Embryonic facial prominence (tissue), 1 donor: ENCODE measurements at regions not wholly inside any gene's neighbourhood (a gene's known extent, or its start where the extent isn't known, plus 50 kb on each side); places are given as distances from the start of the nearest gene placed in this dataset.

Experiments used
- DNase-seq: peaks from one replicate; pipeline ENCODE4 v3.0.0-alpha.2; 2016; ENCODE audit errors: extremely low spot score

DNA sequence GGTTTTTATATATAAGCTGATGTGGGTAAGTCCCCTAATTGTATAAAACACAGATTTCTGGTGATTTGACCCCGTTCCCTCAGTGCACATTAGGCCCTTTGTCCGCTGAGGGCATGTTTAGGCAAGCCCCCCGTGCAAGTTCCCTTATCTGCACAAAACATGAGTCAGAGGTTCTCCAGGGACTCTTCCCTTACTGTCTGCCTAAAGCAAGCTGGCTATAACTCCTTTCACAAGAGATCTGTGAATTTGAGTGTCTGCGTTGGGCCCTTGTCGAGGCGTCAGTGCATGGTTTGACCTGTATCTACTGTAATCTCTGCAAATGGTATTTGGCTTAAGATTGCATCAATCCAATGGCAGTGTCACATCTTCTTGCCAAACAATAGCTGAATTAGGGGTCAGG is 712.8 kb downstream of the CDH8 start:
- DNase-seq: no peak

DNA sequence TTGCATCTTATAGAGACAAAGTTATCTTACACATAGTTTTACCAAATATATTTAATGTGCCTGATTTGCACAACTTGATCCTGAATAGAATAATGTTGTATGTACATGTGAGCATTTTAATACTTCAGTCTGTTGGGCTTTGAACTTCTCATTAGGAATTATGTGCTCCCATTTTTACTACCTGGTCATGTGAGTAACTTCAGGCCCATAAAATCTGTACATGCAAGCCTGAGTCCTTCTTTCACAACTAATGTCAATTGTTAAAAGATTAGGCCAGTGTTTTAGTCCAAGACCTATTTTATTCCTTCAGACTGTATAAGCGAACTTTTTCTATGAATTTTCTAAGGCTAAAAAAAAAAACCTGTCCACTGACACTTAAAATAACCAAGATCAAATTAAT is 715.4 kb downstream of the CDH8 start:
- no peak for DNase-seq

DNA sequence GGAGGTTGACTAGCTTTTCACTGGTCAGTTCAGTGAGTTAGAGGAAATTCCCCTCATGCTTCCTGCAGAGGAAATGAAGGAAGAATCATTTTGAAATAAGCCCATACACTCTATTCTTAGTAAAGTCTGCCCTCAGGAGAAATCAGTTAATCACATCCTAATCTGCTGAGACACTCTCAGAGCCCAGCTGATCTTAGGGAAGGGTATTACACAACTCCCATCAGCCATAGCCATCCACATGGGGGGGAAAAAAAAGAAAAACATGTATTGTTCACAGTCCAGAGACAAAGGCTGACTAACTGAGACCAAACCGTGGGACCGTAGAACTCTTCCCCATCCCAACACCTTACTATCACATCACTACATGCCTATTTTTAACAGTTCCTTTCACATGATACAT is 722.3 kb downstream of the CDH8 start:
- DNase-seq: no peak

DNA sequence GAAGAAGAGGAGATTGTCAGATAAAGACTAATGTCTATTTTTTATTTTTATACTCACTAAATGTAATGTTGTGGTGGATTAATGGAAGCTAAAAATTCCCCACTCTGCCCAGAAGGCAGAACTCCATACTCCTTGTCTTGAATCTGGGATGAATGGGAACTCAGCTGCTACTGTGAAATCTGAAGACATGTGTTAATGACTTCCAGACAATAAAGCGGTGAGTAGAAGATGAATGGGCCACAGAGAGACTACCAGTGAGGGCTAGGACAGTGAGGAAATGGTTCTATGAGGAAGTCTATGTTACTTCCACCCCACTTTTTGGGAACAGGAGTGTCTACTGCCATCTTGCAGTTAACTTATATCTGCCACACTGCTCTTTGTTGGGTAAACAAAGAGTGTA is 726.9 kb downstream of the CDH8 start:
- no peak for DNase-seq

- no peak for DNase-seq
Measured at GRCh38 chr16:61306204-61306603, 730.0 kb downstream of the CDH8 start.

DNA sequence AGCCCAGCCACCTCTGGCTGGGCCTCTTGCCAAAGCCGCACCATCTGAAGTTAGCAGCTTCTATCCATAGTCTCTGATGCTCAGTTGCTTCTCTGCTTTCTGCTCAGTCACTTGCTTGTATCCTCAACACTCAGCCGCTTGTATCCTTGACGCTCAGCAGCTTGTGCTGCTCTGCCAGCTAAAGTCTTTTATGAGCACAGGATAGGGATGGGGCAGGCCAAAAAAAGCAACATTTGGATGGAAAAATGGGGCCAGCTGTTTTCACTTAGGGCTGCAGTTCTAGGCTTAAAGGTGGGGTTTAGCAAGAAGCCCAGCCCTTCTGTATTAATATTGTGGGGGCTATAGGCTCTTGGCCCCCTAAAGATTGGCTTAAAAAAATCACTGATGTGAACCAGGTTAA is 739.4 kb downstream of the CDH8 start:
- DNase-seq: no peak

GRCh38 chr16:61296305-61296704 is 739.9 kb downstream of the CDH8 start:
- DNase-seq: no peak

- no peak for DNase-seq
Measured at GRCh38 chr16:61295311-61295710, 740.9 kb downstream of the CDH8 start.

GRCh38 chr16:61289141-61289540 is 747.1 kb downstream of the CDH8 start:
- DNase-seq: no peak

DNA sequence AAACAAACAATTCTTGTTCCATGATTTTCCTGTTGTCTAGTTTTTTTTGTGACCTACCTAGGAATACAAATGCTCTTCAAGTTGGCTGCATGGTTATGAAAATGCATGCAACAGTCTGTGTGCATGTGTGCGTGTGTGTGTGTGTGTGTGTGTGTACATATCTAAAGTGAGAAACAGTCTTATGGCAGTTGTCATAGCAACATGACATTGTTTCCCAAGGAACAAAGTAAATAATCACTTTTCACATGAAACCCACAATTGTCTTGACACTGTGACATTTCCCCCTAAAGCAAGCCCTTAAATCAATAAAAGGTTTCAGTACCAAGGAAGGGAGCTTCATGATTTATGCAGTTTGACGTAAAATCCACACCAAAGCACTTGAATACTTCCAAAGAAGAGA is 758.4 kb downstream of the CDH8 start:
- no peak for DNase-seq

GRCh38 chr16:61274211-61274610 is 762.0 kb downstream of the CDH8 start:
- DNase-seq: no peak

DNA sequence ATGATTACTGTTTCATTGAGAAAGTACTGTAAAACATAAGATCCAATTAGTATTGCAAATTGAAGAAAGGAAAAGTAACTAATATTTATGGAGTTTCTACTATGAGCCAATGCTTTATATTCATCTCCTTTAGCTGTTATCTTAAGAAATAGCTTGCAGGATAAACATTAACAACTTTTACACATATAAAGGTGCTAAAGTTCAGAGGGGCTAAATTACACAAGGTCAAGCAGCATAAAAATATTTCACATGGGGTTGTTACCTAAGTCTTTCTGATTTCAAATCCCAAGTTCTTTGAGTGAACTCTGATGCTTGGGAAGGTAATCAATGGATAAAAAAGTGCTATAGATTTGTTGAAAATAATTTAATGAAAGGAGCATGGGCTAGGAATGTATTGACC is 765.5 kb downstream of the CDH8 start:
- DNase-seq: no peak

GRCh38 chr16:61263400-61263799 is 772.8 kb downstream of the CDH8 start:
- no peak for DNase-seq

DNA sequence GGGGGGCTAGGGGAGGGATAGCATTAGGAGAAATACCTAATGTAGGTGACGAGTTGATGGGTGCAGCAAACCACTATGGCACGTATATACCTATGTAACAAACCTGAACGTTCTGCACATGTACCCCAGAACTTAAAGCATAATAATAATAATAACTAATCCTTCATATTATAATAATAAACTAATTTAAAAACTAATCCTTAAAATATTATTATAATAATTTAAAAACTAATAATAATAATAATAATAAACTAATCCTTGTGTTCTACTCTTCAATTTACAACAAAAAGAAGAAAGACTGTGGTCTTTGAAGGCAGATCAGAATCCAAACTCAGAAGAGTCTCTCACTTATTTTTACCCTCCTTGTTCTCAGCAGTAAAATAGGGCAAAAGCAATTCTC is 774.9 kb downstream of the CDH8 start:
- DNase-seq: no peak

DNA sequence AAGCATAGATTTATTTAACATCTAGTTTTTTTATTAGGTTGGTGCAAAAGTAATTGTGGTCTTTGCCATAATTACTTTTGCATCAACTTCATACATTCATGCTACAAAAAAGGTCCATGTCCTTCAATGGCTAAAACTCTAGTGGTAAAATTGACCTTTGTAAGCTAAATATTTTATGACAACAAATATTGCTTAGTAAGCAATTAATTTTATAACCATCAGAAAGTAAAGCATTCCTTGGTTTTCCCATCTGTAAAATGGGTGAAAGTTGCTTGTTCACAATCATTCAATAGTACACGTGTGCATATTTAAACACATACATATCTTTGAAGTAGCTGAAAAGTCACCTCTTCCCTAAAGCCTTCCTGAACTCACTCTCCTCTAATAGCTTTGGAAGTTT is 789.6 kb downstream of the CDH8 start:
- DNase-seq: no peak

GRCh38 chr16:61243954-61244353 is 792.3 kb downstream of the CDH8 start:
- no peak for DNase-seq

- DNase-seq: no peak
Measured at GRCh38 chr16:61237884-61238485, 798.3 kb downstream of the CDH8 start.

- no peak for DNase-seq
Measured at GRCh38 chr16:61233713-61234112, 802.5 kb downstream of the CDH8 start.

- no peak for DNase-seq
Measured at GRCh38 chr16:61228371-61228770, 807.9 kb downstream of the CDH8 start.

DNA sequence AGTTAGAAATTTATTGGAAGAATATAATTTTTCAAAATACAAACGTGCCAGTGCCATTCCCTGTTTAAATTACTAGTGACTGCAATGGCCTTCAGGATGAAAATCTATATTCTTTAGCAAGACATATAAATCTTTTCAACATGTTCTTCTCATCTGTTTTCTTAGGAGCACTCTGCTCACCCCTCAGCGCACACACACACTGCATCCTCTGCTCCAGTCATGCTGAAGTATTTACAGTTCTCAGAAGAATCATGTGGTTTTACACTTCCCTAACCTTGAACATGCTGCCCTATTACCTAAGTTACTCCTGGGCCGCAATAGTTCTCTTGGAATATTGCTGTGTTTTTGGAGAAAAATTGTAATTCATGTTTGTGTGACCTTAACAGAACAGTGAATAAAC is 820.6 kb downstream of the CDH8 start:
- DNase-seq: no peak

DNA sequence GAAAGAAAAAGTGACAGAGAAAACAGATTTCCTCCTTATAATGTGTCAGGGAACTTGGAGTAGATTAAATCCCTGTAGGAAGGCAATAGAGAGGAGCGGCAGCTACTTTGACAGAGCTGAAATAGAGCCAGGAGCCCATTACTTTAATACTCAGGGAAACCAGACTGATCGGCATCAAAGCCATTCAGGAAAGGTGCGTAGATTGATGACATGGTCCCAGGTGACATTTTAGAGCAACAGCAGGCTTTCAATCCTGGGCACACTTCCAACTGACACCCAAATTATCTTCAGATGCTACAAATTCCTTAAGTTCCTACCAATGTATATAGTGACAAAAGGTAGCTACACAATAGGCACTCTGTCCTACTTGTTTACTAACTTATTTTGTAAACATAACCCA is 821.5 kb downstream of the CDH8 start:
- DNase-seq: no peak

GRCh38 chr16:61210076-61210475 is 826.2 kb downstream of the CDH8 start:
- no peak for DNase-seq

DNA sequence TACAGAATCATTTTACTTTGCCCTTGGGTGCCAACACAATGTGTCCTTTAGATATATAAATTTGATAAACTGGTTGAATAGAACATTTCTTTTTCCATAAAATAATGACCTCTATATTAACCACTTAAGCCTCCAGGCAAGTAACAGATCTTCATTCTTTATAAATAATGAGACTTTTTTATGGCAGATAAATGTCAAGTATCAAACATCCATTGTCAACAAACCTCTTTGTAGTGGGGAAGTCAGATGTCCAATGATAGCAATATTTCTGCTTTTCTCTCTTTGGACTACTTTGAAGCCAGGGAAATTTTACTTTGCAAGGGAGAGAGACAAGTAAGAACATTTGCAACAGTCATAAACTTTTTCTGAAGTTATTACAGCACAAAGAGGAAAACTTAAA is 841.2 kb downstream of the CDH8 start:
- no peak for DNase-seq

DNA sequence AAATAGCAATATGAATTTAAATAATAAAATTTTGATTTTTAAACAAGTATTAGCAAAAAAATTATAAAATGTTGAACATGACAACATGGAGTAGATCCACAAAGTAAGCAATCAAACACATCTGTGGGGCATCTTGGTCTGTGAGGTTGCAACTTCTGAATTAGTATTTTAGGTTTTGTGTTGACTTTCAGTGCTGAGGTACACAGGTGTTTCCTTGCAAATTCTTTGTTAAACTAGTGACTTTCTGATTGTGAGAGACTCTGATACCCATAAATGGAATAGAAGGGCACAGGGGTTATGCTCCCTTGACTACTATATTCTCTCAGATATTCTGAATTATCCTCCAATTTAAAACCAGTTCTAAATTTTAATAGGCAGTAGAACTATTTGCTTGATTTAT is 841.7 kb downstream of the CDH8 start:
- DNase-seq: no peak

- DNase-seq: no peak
Measured at GRCh38 chr16:61182391-61182790, 853.8 kb downstream of the CDH8 start.
